ENCODE measurements at regions not wholly inside any gene's neighbourhood (a gene's known extent, or its start where the extent isn't known, plus 50 kb on each side); places are given as distances from the start of the nearest gene placed in this dataset.
"Not testable (repeated sequence)": the region's sequence is repeated elsewhere in the genome, so short reads cannot be mapped to it uniquely, and the experiment has no call there.

- Histone ChIP-seq H3K4me3 (no peak overlapping the region), H3K9me3 (peaks cover 0 to 8% (median 0%) of the 10 kb centered on the region in 4 donors), H3K36me3 (no peaks in the 10 kb centered on the region), H3K27me3 (no peaks in the 10 kb centered on the region), H3K4me1 (no peaks in the 10 kb centered on the region), H3K27ac (no peak overlapping the region)
- no peak for DNase-seq
- no peak for TF ChIP-seq POLR2AphosphoS5 (IDR thresholded peaks at IDR 0.05)
- TF ChIP-seq EP300 (IDR thresholded peaks at IDR 0.05) = no peak
- no peak for TF ChIP-seq CTCF (IDR thresholded peaks at IDR 0.05)
- TF ChIP-seq POLR2A (IDR thresholded peaks at IDR 0.05) = no peak
- intact Hi-C loops (cut with DNase I) = no loop called here
- WGBS, 2 donors = 13 to 60% methylated on average over 1 of the region's 1 CpG
Observed at GRCh38 chr2:7639476-7639875, 722.3 kb downstream of the RNF144A start.

- H3K36me3 ChIP-seq; H3K4me1 ChIP-seq; H3K27ac ChIP-seq; DNase-seq; H3K27me3 ChIP-seq; H3K9me3 ChIP-seq; H3K4me3 ChIP-seq; intact Hi-C loops (cut with DNase I): not testable (repeated sequence)
- 92 to 93% methylated on average over 3 of the region's 3 CpGs for WGBS, 2 donors
Observed at GRCh38 chr2:7641272-7641671, 724.1 kb downstream of the RNF144A start.

GRCh38 chr2:7646024-7646423 is 728.8 kb downstream of the RNF144A start:
- H3K4me1 ChIP-seq = no peaks in the 10 kb centered on the region
- no peak for DNase-seq
- H3K4me3 ChIP-seq = no peak overlapping the region
- no peaks in the 10 kb centered on the region for H3K36me3 ChIP-seq
- no peak overlapping the region for H3K27ac ChIP-seq
- H3K27me3 ChIP-seq = no peaks in the 10 kb centered on the region
- no peak for TF ChIP-seq POLR2A (IDR thresholded peaks at IDR 0.05)
- TF ChIP-seq CTCF (IDR thresholded peaks at IDR 0.05) = no peak
- TF ChIP-seq EP300 (IDR thresholded peaks at IDR 0.05) = no peak
- no peak for TF ChIP-seq POLR2AphosphoS5 (IDR thresholded peaks at IDR 0.05)
- WGBS, 2 donors = 76 to 80% methylated on average over 3 of the region's 3 CpGs
- intact Hi-C loops (cut with DNase I) = no loop called here
- peaks cover 0 to 6% (median 0%) of the 10 kb centered on the region in 4 donors for H3K9me3 ChIP-seq

GRCh38 chr2:7646661-7647060 is 729.4 kb downstream of the RNF144A start:
- no peaks in the 10 kb centered on the region for H3K36me3 ChIP-seq
- H3K4me1 ChIP-seq = no peaks in the 10 kb centered on the region
- WGBS, 2 donors = 87 to 89% methylated on average over 6 of the region's 6 CpGs
- intact Hi-C loops (cut with DNase I) = no loop called here
- H3K4me3 ChIP-seq = no peak overlapping the region
- DNase-seq = no peak
- no peaks in the 10 kb centered on the region for H3K27me3 ChIP-seq
- H3K9me3 ChIP-seq = peaks cover 0 to under 1% (median 0%) of the 10 kb centered on the region in 4 donors
- H3K27ac ChIP-seq = no peak overlapping the region
- TF ChIP-seq POLR2AphosphoS5 (IDR thresholded peaks at IDR 0.05) (no peak), POLR2A (IDR thresholded peaks at IDR 0.05) (no peak), EP300 (IDR thresholded peaks at IDR 0.05) (no peak), CTCF (IDR thresholded peaks at IDR 0.05) (no peak)

GRCh38 chr2:7648221-7648795 is 731.1 kb downstream of the RNF144A start:
- Histone ChIP-seq H3K36me3 (no peaks in the 10 kb centered on the region), H3K27me3 (no peaks in the 10 kb centered on the region), H3K27ac (no peak overlapping the region), H3K4me3 (no peak overlapping the region), H3K4me1 (no peaks in the 10 kb centered on the region), H3K9me3 (peaks cover 0 to 2% (median 0%) of the 10 kb centered on the region in 4 donors)
- no peak for DNase-seq
- TF ChIP-seq EP300 (IDR thresholded peaks at IDR 0.05) = no peak
- no peak for TF ChIP-seq POLR2AphosphoS5 (IDR thresholded peaks at IDR 0.05)
- TF ChIP-seq POLR2A (IDR thresholded peaks at IDR 0.05) = no peak
- no peak for TF ChIP-seq CTCF (IDR thresholded peaks at IDR 0.05)
- intact Hi-C loops (cut with DNase I) = no loop called here
- WGBS, 2 donors = 82 to 84% methylated on average over 7 of the region's 7 CpGs
